Suppressor macrophage (primary cell): ENCODE measurements at regions not wholly inside any gene's neighbourhood (a gene's known extent, or its start where the extent isn't known, plus 50 kb on each side); places are given as distances from the start of the nearest gene placed in this dataset.

Source experiments
- DNase-seq, 4 experiments: peaks; one replicate each; pipeline ENCODE4 v3.0.0-alpha.2; 2020 to 2022

DNA sequence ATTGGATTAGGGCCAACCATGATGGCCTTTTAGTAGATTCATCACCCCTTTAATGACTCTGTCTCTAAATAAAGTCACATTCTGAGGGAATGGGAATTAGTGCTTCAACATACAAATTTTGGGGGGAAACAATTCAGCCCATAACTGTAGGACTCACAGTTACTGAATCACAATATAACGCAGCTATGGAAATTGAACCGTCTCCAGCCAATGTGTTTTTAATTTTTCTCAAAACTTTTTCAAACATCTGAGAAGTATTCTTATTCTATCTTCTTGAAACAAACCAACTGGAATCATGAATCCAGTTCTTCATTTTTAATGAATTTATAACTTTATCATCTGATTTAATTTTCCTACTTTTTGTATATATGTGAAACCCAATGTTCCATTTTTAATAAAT, 373.1 kb upstream of the SYT4 start:
- DNase-seq = no peak

DNA sequence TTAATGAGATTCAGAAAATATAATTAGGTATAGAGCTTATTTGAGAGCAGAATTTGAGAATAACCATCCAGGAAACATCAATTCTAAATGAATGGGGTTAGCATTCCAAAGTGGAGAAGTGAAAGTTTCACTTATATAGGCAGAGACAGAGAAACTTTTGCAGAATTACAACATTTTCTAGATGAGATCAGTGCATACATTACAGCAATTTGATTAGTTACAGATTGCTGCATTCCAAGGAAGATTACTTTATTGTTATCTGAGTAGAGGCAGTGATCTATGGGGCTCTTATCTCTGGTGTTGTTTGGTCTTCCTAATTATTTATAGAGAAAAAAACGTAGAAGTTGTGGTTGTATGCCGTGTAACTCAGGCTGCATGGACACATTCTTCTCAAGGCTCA, 373.8 kb upstream of the SYT4 start:
- no peak for DNase-seq

DNA sequence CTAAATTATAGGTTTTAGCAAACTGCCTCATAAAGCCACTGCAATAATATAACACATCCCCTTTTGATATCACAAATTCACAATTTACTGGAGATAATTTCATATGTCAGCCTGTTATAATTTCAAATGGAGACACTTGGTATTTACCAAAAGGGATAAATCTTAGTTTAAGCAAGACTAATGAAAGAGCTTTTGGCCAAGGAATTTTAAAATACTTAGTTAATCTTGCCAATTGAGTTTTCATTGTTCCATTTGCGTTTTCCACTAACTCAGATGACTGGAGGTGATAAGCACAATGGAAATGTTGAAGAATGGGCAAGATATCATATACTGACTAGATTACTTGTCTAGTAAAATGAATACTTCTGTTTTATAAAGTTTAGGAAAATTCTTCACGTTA, 379.3 kb upstream of the SYT4 start:
- no peak for DNase-seq

DNA sequence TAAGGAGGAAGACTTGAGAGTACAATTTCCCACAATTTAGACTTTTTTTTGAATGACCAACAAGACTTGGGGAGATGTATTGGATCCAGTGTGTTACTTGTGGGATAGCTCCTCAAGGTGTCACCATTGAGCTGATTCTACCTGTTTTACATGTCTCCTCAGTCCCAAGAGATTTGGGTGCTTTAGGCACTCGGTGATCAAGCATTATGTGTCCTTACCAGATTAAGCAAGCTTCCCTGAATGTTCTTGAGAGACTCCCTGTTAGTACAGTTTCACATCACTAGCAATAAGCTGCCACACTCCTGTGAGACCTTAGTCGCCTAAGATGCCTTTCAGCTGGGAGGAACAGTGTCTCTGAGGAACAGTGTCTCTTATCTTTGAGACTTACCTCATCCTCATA, 384.3 kb upstream of the SYT4 start:
- DNase-seq = peak in 2 of 4 experiments; percentile 1

DNA sequence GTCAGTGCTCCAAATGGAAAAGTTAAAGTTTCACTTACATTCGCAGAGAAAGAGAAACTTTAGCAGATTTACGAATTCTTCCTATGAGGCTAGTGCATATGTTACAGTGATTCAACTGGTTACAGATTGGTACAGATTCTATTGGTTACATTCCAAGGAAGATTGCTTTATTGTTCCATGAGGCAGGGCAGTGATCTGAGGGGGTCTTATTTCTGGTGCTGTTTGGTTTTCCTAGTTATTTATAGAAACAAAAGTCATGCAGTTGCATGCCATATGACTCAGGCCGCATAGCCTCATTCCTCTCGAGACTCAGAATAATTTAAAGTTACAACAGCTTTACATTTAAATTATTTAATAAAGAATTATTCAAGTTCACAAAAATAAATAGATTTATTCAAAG, 385.4 kb upstream of the SYT4 start:
- no peak for DNase-seq

- DNase-seq = no peak
Measured at GRCh38 chr18:43663159-43663558, 385.9 kb upstream of the SYT4 start.

GRCh38 chr18:43664487-43665008, 387.3 kb upstream of the SYT4 start:
- DNase-seq = no peak

GRCh38 chr18:43665105-43665788, 388.0 kb upstream of the SYT4 start:
- no peak for DNase-seq

DNA sequence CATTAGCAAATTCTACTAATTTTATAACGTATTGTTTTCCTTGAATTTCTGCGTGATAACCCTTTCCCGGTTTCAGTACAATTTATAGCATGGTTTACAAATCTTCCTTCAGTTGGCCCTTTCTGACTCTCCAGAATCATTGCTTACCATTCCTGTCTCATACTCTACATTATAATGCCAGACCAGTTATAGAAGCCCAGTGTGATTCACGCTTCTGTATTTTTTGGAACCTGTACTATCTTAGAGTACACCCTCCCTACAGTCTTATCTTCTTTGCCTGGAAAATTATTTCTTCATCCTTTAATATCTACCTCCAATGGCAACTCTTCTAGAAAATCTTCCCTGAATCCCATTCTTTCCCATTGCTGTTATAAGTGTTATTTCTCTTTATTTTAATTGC, 391.6 kb upstream of the SYT4 start:
- DNase-seq = no peak

GRCh38 chr18:43671431-43671830, 394.1 kb upstream of the SYT4 start:
- no peak for DNase-seq

GRCh38 chr18:43680096-43680495, 402.8 kb upstream of the SYT4 start:
- no peak for DNase-seq

DNA sequence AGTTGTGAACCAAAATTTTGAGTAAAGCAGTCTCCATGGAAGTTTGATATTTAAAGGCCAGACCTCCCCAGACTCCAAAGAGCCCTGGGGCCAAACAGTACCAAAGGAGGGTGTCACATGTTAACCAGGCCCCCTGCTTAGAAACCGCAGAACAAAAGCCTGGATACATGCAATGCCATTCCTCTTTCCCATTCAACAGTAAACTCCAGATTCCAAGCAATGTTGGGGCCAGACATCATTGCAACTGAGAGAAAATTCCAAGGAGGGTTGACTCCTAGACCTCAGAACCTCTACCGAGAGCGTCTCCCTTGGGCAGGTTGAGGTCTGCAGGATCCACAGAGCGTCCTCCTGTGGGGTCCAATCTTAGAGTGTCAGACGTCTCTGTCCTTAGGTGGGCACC, 404.4 kb upstream of the SYT4 start:
- DNase-seq = no peak

DNA sequence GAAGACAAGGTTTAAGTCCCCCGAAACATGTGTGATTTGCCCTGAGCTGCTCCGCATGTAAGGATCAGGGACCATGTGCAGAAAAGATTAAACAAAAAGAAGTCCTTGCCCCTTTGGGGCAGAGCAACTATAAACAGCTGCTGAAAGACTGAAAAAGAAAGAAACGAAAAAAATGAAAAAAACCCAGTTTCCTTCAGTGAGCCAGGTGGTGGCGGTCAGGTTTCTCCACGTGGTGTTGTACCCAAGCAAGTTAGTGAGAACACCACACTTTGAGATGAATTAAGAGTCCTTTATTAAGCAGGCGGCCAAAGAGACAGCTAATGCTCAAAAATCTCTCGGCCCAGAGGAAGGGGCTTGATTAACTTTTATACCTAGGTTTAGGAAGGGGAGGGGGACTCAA, 404.9 kb upstream of the SYT4 start:
- no peak for DNase-seq

DNA sequence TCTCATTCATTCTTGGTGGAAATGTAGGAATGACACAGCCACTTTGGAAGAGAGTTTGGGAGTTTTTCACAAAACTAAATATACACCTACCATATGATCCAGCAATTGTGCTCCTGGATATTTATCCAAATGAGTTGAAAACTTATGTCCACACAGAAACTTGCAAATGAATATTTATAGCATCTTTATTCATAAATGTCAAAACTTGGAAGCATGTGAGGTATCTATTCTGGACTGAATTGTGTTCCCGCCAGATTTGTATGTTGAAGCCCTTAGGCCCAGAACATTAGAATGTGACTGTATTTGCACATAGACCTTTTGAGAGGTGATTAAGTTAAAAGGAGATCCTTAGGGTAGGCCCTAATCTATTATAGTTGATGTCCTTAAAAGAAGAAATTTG, 409.4 kb upstream of the SYT4 start:
- DNase-seq = no peak

GRCh38 chr18:43692099-43692690, 414.9 kb upstream of the SYT4 start:
- DNase-seq = no peak

GRCh38 chr18:43702399-43702798, 425.1 kb upstream of the SYT4 start:
- DNase-seq = no peak

GRCh38 chr18:43703050-43703449, 425.8 kb upstream of the SYT4 start:
- no peak for DNase-seq

- no peak for DNase-seq
Measured at GRCh38 chr18:43705850-43706249, 428.6 kb upstream of the SYT4 start.

- DNase-seq = no peak
Measured at GRCh38 chr18:43710135-43710534, 432.8 kb upstream of the SYT4 start.

GRCh38 chr18:43714343-43715010, 437.2 kb upstream of the SYT4 start:
- DNase-seq = no peak

DNA sequence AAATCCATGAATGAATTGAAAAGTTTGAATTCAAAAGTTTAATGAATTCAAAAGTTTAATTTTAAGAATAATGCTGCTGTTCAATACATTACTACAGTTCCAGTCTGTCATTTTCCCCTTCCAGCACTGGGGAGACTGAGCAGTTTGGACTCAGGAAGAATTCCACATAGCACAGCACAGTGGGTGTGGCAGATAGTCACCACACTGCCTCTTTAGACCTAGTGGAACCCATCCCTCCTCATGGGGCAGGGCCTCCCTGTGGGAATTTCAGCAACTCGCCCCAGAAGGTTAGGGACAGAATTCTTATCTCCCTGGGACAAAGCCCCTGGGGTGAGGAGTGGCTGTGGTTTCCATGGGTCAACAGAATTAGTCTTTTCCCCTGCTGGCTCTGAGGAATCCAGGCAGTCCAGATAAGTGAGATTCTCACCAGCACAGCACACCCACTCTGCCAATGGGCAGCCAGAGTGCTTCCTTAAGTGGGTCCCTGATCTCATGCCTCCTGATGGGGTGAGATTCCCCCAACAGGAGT, 442.0 kb upstream of the SYT4 start:
- DNase-seq = no peak

GRCh38 chr18:43720041-43720440, 442.8 kb upstream of the SYT4 start:
- no peak for DNase-seq

GRCh38 chr18:43735570-43735969, 458.3 kb upstream of the SYT4 start:
- no peak for DNase-seq
